ENCODE measurements at regions not wholly inside any gene's neighbourhood (a gene's known extent, or its start where the extent isn't known, plus 50 kb on each side); places are given as distances from the start of the nearest gene placed in this dataset.

GRCh38 chr3:139151530-139151929, 106.8 kb upstream of the PRR23C start:
- no peak for TF ChIP-seq REST (IDR thresholded peaks at IDR 0.05; ENCODE audit: insufficient read depth in 1 of 2, low read depth in 2 of 2, low read length in 1 of 2)
- TF ChIP-seq CTCF (IDR thresholded peaks at IDR 0.05), result no peak
- no peak for TF ChIP-seq SIN3A (IDR thresholded peaks at IDR 0.05; ENCODE audit: borderline replicate concordance, insufficient read depth, low read depth, low read length)
- TF ChIP-seq POLR2AphosphoS5 (IDR thresholded peaks at IDR 0.05; ENCODE audit: low read depth, low read length), result no peak
- no peak for TF ChIP-seq TCF7L2 (IDR thresholded peaks at IDR 0.05; ENCODE audit: low read depth, low read length)

Data from Panc1 (cell line).